HepG2 (cell line): ENCODE measurements at regions not wholly inside any gene's neighbourhood (a gene's known extent, or its start where the extent isn't known, plus 50 kb on each side); places are given as distances from the start of the nearest gene placed in this dataset.

Experiments
- CENPT ChIP-seq: sonication (generic); formaldehyde crosslinking; IDR thresholded peaks from 2 replicates; pipeline ENCODE4 v1.8.0; 2022; ENCODE audit warnings: low read depth, mild to moderate bottlenecking, moderate library complexity, missing genetic modification reagents
- CHD4 ChIP-seq: fragments of 200-600 bp; sonication (generic); IDR thresholded peaks from 2 replicates; pipeline ENCODE4 v1.7.0; 2017; ENCODE audit warnings: mild to moderate bottlenecking, low read length, borderline replicate concordance
- ELF3 ChIP-seq: IDR thresholded peaks from 2 replicates; pipeline ENCODE4 v1.6.1; 2016; ENCODE audit warnings: missing genetic modification reagents, missing compliant biosample characterization
- FOXJ3 ChIP-seq: sonication (generic); formaldehyde crosslinking; IDR thresholded peaks from 2 replicates; pipeline ENCODE4 v1.4.0; 2020; ENCODE audit warnings: missing genetic modification reagents, mild to moderate bottlenecking, borderline replicate concordance
- GABPB1 ChIP-seq: IDR thresholded peaks from 2 replicates; pipeline ENCODE4 v1.6.1; 2016; ENCODE audit warnings: mild to moderate bottlenecking, missing genetic modification reagents, moderate library complexity, missing compliant biosample characterization
- GATAD2A ChIP-seq: IDR thresholded peaks from 2 replicates; pipeline ENCODE4 v1.6.1; 2016
- HNRNPL ChIP-seq: fragments of 200-400 bp; formaldehyde crosslinking; IDR thresholded peaks from 2 replicates; pipeline ENCODE4 v1.6.1; 2017; ENCODE audit warnings: mild to moderate bottlenecking, low read depth, low read length
- KLF11 ChIP-seq: IDR thresholded peaks from 2 replicates; pipeline ENCODE4 v1.6.1; 2016; ENCODE audit warnings: missing compliant biosample characterization
- LCORL ChIP-seq, 2 experiments: fragments of 450-650 bp in 1 of 2; sonication (generic) in 1 of 2; formaldehyde crosslinking in 1 of 2; IDR thresholded peaks; 2 replicates each; pipeline versions ENCODE4 v1.5.0 to v1.6.1; 2017 to 2020; ENCODE audit warnings: antibody characterized with exemption in 1 of 2, missing genetic modification reagents in 1 of 2
- MIXL1 ChIP-seq: IDR thresholded peaks from 2 replicates; pipeline ENCODE4 v1.6.1; 2016
- NR2F2 ChIP-seq: IDR thresholded peaks from 2 replicates; pipeline ENCODE4 v1.6.1; 2012; ENCODE audit warnings: low read depth, inconsistent platforms, borderline replicate concordance
- PCBP1 ChIP-seq: fragments of 200-400 bp; formaldehyde crosslinking; IDR thresholded peaks from 2 replicates; pipeline ENCODE4 v1.6.1; 2017; ENCODE audit warnings: mild to moderate bottlenecking, low read depth, low read length, borderline replicate concordance
- PHF20 ChIP-seq: sonication (generic); formaldehyde crosslinking; IDR thresholded peaks from 2 replicates; pipeline ENCODE4 v1.5.0; 2020; ENCODE audit warnings: mild to moderate bottlenecking, missing genetic modification reagents
- RNF2 ChIP-seq: fragments of 450-650 bp; conservative IDR thresholded peaks from 2 replicates; pipeline ENCODE4 v1.6.1; 2016; ENCODE audit warnings: low read depth
- SALL1 ChIP-seq: sonication (generic); formaldehyde crosslinking; IDR thresholded peaks from 2 replicates; pipeline ENCODE4 v1.8.0; 2022; ENCODE audit warnings: mild to moderate bottlenecking, missing genetic modification reagents
- SMC3 ChIP-seq: IDR thresholded peaks from 2 replicates; pipeline ENCODE4 v1.6.1; 2011; ENCODE audit warnings: low read length, improper control_type of control experiment
- SP1 ChIP-seq, 2 experiments: fragments of 450-650 bp in 1 of 2; sonication (generic) in 1 of 2; formaldehyde crosslinking in 1 of 2; IDR thresholded peaks; 2 replicates each; pipeline versions ENCODE4 v1.4.0 to v1.6.1; 2016 to 2020; ENCODE audit warnings: missing genetic modification reagents in 1 of 2
- ZBTB42 ChIP-seq: sonication (generic); formaldehyde crosslinking; IDR thresholded peaks from 2 replicates; pipeline ENCODE4 v1.5.0; 2020; ENCODE audit warnings: mild to moderate bottlenecking, missing genetic modification reagents
- ZKSCAN8 ChIP-seq: IDR thresholded peaks from 2 replicates; pipeline ENCODE4 v1.6.1; 2016; ENCODE audit warnings: borderline replicate concordance, missing genetic modification reagents, missing compliant biosample characterization
- ZNF280D ChIP-seq: sonication (generic); formaldehyde crosslinking; IDR thresholded peaks from 2 replicates; pipeline ENCODE4 v1.5.1; 2020; ENCODE audit warnings: mild to moderate bottlenecking, missing genetic modification reagents
- ZNF609 ChIP-seq: sonication (generic); formaldehyde crosslinking; IDR thresholded peaks from 2 replicates; pipeline ENCODE4 v1.4.0; 2020; ENCODE audit warnings: mild to moderate bottlenecking, missing genetic modification reagents, borderline replicate concordance
- ZNF776 ChIP-seq: sonication (generic); formaldehyde crosslinking; IDR thresholded peaks from 2 replicates; pipeline ENCODE4 v1.4.0; 2020; ENCODE audit warnings: mild to moderate bottlenecking, missing genetic modification reagents
- ZNF83 ChIP-seq: sonication (generic); formaldehyde crosslinking; IDR thresholded peaks from 2 replicates; pipeline ENCODE4 v1.4.0; 2020; ENCODE audit warnings: missing genetic modification reagents, mild to moderate bottlenecking, borderline replicate concordance

- peak; percentile 29 for TF ChIP-seq SMC3
- TF ChIP-seq CENPT (CRISPR knock-in tag): no peak
- no peak for TF ChIP-seq FOXJ3 (CRISPR knock-in tag)
- TF ChIP-seq ELF3 (CRISPR knock-in tag): peak; percentile 84
- TF ChIP-seq ZBTB42: no peak
- TF ChIP-seq MIXL1 (CRISPR knock-in tag): 0 out of 2 replicates have a peak, but pooled peaks have one; percentile 36
- TF ChIP-seq ZNF609 (CRISPR knock-in tag): peak; percentile 45; the same call in 1 of the 2 replicates
- TF ChIP-seq GATAD2A (CRISPR knock-in tag): peak; percentile 42; the same call in 1 of the 2 replicates
- 0 out of 2 replicates have a peak, but pooled peaks have one; percentile 45 for TF ChIP-seq ZNF83 (CRISPR knock-in tag)
- no peak for TF ChIP-seq SP1 (IDR thresholded peaks at IDR 0.05)
- TF ChIP-seq SP1 (CRISPR knock-in tag; IDR thresholded peaks at IDR 0.05): no peak
- TF ChIP-seq LCORL (IDR thresholded peaks at IDR 0.05): no peak
- TF ChIP-seq LCORL (CRISPR knock-in tag; IDR thresholded peaks at IDR 0.05): peak; percentile 64; the same call in 1 of the 2 replicates
- TF ChIP-seq GABPB1 (CRISPR knock-in tag): peak; percentile 35; the same call in 1 of the 2 replicates
- no peak for TF ChIP-seq RNF2
- no peak for TF ChIP-seq ZNF280D
- peak; percentile 82 for TF ChIP-seq CHD4
- TF ChIP-seq ZKSCAN8 (CRISPR knock-in tag): peak; percentile 23; the same call in 1 of the 2 replicates
- TF ChIP-seq PCBP1: no peak
- TF ChIP-seq HNRNPL: 0 out of 2 replicates have a peak, but pooled peaks have one; percentile 8
- TF ChIP-seq PHF20 (CRISPR knock-in tag): 0 out of 2 replicates have a peak, but pooled peaks have one; percentile 32
- TF ChIP-seq ZNF776: no peak
- TF ChIP-seq KLF11: no peak
- no peak for TF ChIP-seq NR2F2
- peak; percentile 48; the same call in 1 of the 2 replicates for TF ChIP-seq SALL1 (CRISPR knock-in tag)
Measured at GRCh38 chr13:26971990-26972887, 199.4 kb downstream of the USP12 start (continued).
